ENCODE measurements at regions not wholly inside any gene's neighbourhood (a gene's known extent, or its start where the extent isn't known, plus 50 kb on each side); places are given as distances from the start of the nearest gene placed in this dataset.

- TF ChIP-seq CTCF (conservative IDR thresholded peaks at IDR 0.05; ENCODE audit: low read length): no peak
- no peak for TF ChIP-seq EZH2phosphoT487 (IDR thresholded peaks at IDR 0.05; ENCODE audit: borderline replicate concordance, low read depth, low read length)
Measured at GRCh38 chr9:119789987-119790386, 420.8 kb upstream of the BRINP1 start.

Data from OCI-LY7 (cell line).